ENCODE measurements at regions not wholly inside any gene's neighbourhood (a gene's known extent, or its start where the extent isn't known, plus 50 kb on each side); places are given as distances from the start of the nearest gene placed in this dataset.

DNA sequence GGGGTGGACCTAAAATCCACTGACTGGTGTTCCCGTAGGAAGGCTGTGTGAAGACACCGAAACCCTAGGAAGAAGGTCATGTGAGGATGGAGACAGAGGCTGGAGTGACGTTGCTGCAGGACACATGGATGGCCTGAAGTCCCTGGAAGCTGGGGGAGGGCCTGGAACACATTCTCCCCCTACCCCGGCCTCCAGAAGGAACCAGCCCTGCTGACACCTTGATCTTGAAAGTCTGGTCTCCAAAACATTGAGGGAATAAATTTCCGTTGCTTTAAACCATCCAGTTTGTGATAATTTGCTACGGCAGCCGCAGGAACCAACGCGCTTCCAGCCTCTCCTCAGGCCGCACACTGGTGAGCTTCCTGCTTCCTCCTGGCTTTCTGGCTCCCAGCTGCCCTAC, 288.2 kb downstream of the GLRX3 start:
- CTCF ChIA-PET: no interaction called here
- Mint-ChIP-seq H3K4me1 (ENCODE audit: low read depth, unreplicated experiment) (no peaks in the 10 kb centered on the region), H3K4me3 (ENCODE audit: low read depth, unreplicated experiment) (no peak overlapping the region), H3K27ac (ENCODE audit: unreplicated experiment) (no peak overlapping the region), H3K9me3 (ENCODE audit: low read depth, unreplicated experiment) (peaks cover 9% of the 10 kb centered on the region), H3K27me3 (ENCODE audit: unreplicated experiment) (no peaks in the 10 kb centered on the region), H3K36me3 (ENCODE audit: insufficient read depth, unreplicated experiment) (no peaks in the 10 kb centered on the region)
- BruUV-seq (replicated peaks): no TSS peak
- DNase-seq: no peak
- intact Hi-C loops (cut with micrococcal nuclease; ENCODE audit: unreplicated experiment): no loop called here
- TF ChIP-seq, protein P1, sequence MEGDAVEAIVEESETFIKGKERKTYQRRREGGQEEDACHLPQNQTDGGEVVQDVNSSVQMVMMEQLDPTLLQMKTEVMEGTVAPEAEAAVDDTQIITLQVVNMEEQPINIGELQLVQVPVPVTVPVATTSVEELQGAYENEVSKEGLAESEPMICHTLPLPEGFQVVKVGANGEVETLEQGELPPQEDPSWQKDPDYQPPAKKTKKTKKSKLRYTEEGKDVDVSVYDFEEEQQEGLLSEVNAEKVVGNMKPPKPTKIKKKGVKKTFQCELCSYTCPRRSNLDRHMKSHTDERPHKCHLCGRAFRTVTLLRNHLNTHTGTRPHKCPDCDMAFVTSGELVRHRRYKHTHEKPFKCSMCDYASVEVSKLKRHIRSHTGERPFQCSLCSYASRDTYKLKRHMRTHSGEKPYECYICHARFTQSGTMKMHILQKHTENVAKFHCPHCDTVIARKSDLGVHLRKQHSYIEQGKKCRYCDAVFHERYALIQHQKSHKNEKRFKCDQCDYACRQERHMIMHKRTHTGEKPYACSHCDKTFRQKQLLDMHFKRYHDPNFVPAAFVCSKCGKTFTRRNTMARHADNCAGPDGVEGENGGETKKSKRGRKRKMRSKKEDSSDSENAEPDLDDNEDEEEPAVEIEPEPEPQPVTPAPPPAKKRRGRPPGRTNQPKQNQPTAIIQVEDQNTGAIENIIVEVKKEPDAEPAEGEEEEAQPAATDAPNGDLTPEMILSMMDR (IDR thresholded peaks at IDR 0.05; ENCODE audit: unreplicated experiment): no peak

DNA sequence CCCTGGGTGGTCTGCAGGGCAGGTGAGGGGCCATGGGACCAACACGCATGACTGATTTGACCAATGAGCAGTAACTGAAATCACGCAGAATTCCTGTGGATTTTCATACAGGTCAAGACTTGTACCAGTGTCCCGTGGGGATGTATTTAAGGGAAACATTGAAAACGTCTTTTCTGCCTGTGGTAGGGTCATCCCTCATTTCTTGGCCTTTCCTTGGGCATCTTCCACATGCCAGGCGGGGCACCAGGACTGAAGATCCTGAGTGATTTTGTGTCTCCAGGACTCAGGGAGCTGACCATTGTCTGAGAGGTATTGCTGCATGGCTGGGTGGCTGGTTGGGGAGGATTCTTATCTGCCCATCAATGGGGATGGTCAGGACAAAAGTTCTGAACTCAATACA, 289.0 kb downstream of the GLRX3 start:
- Mint-ChIP-seq H3K4me3 (ENCODE audit: low read depth, unreplicated experiment) (no peak overlapping the region), H3K36me3 (ENCODE audit: insufficient read depth, unreplicated experiment) (no peaks in the 10 kb centered on the region), H3K27me3 (ENCODE audit: unreplicated experiment) (no peaks in the 10 kb centered on the region), H3K9me3 (ENCODE audit: low read depth, unreplicated experiment) (peaks cover 11% of the 10 kb centered on the region), H3K27ac (ENCODE audit: unreplicated experiment) (no peak overlapping the region), H3K4me1 (ENCODE audit: low read depth, unreplicated experiment) (no peaks in the 10 kb centered on the region)
- CTCF ChIA-PET: no interaction called here
- intact Hi-C loops (cut with micrococcal nuclease; ENCODE audit: unreplicated experiment): no loop called here
- DNase-seq: no peak
- TF ChIP-seq, protein P1 (IDR thresholded peaks at IDR 0.05; ENCODE audit: unreplicated experiment): no peak
- BruUV-seq (replicated peaks): no TSS peak

DNA sequence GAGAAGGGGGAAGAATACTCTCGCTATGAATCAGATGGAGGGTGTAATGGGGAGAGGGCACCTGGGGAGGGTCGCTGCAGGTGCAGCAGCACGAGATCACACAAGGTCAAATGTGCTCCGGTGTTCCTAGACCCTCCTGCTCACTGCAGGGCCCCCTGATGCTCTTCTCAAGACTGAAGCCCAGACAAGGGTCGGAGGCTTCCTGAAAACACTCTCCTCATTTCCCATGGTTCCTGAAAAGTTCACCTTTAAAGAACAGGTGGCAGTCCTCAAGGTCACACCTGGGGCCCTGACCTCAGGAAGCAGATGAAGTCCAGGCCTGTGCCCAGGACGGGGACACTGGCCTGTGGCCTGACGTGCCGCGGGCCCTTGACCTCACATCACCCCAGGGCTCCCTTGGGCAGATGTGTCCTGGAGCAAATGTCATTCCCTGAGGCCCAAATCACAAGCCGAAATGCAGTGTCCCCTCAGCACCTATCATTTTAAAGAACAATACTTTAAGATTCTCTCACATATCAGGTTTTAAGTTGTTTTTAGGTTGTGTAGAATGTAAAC, 289.8 kb downstream of the GLRX3 start:
- Mint-ChIP-seq H3K4me1 (ENCODE audit: low read depth, unreplicated experiment) (no peaks in the 10 kb centered on the region), H3K4me3 (ENCODE audit: low read depth, unreplicated experiment) (no peak overlapping the region), H3K9me3 (ENCODE audit: low read depth, unreplicated experiment) (peaks cover 11% of the 10 kb centered on the region), H3K27ac (ENCODE audit: unreplicated experiment) (no peak overlapping the region), H3K36me3 (ENCODE audit: insufficient read depth, unreplicated experiment) (no peaks in the 10 kb centered on the region), H3K27me3 (ENCODE audit: unreplicated experiment) (no peaks in the 10 kb centered on the region)
- BruUV-seq (replicated peaks): no TSS peak
- TF ChIP-seq, protein P1 (IDR thresholded peaks at IDR 0.05; ENCODE audit: unreplicated experiment): no peak
- no peak for DNase-seq
- CTCF ChIA-PET: interaction anchor here (0.7 kb wide), 1 partner anchor 1119 kb away, joined by 3 read pairs; no protein-coding TSS in a partner anchor
- intact Hi-C loops (cut with micrococcal nuclease; ENCODE audit: unreplicated experiment): no loop called here

DNA sequence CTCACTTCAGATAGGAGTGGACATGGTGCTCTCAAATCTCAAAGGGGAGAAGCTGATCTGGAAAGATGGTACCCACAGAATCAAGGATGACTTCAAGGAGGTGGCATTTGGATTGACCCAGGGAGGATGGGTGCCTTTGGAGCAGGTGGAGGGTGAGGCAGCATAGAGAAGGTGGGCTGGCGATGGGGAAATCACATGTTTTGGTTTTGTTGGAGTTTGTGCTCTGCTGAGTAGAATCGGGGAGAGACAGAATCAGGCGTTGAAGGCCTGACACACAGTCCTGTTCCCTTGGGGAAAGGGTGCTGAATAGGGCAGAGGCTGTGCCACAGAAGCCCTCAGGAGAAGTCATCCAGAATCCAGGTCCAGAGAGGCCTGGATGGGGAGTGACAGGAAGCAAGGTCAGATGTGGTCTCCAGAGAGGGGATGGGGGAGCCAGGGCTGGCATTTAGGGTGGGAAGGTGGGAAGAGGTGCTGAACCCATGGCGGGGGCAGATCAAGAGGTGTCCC, 291.1 kb downstream of the GLRX3 start:
- no peaks in the 10 kb centered on the region for H3K36me3 Mint-ChIP-seq (ENCODE audit: insufficient read depth, unreplicated experiment)
- H3K9me3 Mint-ChIP-seq (ENCODE audit: low read depth, unreplicated experiment): peaks cover 11% of the 10 kb centered on the region

More for the DNA sequence above, 291.1 kb downstream of the GLRX3 start:
- no peaks in the 10 kb centered on the region for H3K27me3 Mint-ChIP-seq (ENCODE audit: unreplicated experiment)
- H3K4me3 Mint-ChIP-seq (ENCODE audit: low read depth, unreplicated experiment): no peak overlapping the region
- intact Hi-C loops (cut with micrococcal nuclease; ENCODE audit: unreplicated experiment): no loop called here
- no peaks in the 10 kb centered on the region for H3K4me1 Mint-ChIP-seq (ENCODE audit: low read depth, unreplicated experiment)
- no TSS peak for BruUV-seq (replicated peaks)
- CTCF ChIA-PET: no interaction called here
- no peak for DNase-seq
- H3K27ac Mint-ChIP-seq (ENCODE audit: unreplicated experiment): no peak overlapping the region
- TF ChIP-seq, protein P1 (IDR thresholded peaks at IDR 0.05; ENCODE audit: unreplicated experiment): no peak
